Endothelial cell of umbilical vein (primary cell): ENCODE measurements at regions not wholly inside any gene's neighbourhood (a gene's known extent, or its start where the extent isn't known, plus 50 kb on each side); places are given as distances from the start of the nearest gene placed in this dataset.

Experiments
- BruUV-seq: library from RNA; stranded (reverse); fragments of 400-500 nt; replicated peaks from 2 replicates; lab custom pipeline; 2021; lab: Mats Ljungman, UMichigan
- CTCF ChIA-PET: fragments of 300-600, 350-600 bp; sonication (Branson Sonifier 250); formaldehyde crosslinking; loops from one replicate; lab custom pipeline; 2021; ENCODE audit warnings: antibody characterized with exemption, inconsistent platforms; lab: Charles Lee
- POLR2A ChIA-PET: fragments of 300-600, 350-600 bp; sonication (Branson Sonifier 250); formaldehyde crosslinking; loops from one replicate; lab custom pipeline; 2021; ENCODE audit warnings: antibody characterized with exemption, inconsistent platforms; lab: Charles Lee
- DNase-seq: peaks from one replicate; pipeline ENCODE4 v3.0.0-alpha.2; 2011; ENCODE audit warnings: low read depth, low spot score
- FAIRE-seq: peaks from 2 replicates; lab custom pipeline; 2011; peaks lifted over from hg19 to GRCh38; lab: Jason Lieb, UNC
- H2AFZ ChIP-seq: 2 replicates; pipeline ENCODE4 v1.6.0; 2012; ENCODE audit warnings: low read depth, low read length, control low read depth, inconsistent platforms
- H3K27ac ChIP-seq: 2 replicates; pipeline ENCODE4 v1.5.1; 2011; ENCODE audit warnings: low read depth, mild to moderate bottlenecking, control low read depth, low read length, moderate library complexity; ENCODE audit not compliant: insufficient read depth
- H3K27me3 ChIP-seq, 2 experiments: 2 replicates each; pipeline versions ENCODE4 v1.6.0 to v1.6.1; 2011; ENCODE audit warnings: low read length in 2 of 2, mixed read lengths in 1 of 2; ENCODE audit not compliant: control insufficient read depth in 2 of 2, insufficient read depth in 2 of 2
- H3K36me3 ChIP-seq, 2 experiments: 2 replicates in 1 of 2; 3 replicates in 1 of 2; pipeline ENCODE4 v1.5.1; 2011; ENCODE audit warnings: low read length in 2 of 2, mild to moderate bottlenecking in 1 of 2, moderate library complexity in 1 of 2; ENCODE audit not compliant: control insufficient read depth in 2 of 2, insufficient read depth in 2 of 2; ENCODE audit errors: extremely low read depth in 1 of 2
- H3K4me1 ChIP-seq: 3 replicates; pipeline ENCODE4 v1.5.1; 2011; ENCODE audit warnings: mild to moderate bottlenecking, low read length; ENCODE audit not compliant: control insufficient read depth, insufficient read depth; ENCODE audit errors: extremely low read depth
- H3K4me2 ChIP-seq: 2 replicates; pipeline ENCODE4 v1.6.1; 2011; ENCODE audit warnings: low read length, control low read depth, mixed read lengths; ENCODE audit not compliant: insufficient read depth
- H3K4me3 ChIP-seq, 3 experiments: fragments of 200-600 bp in 1 of 3; sonication (generic), shearing (Covaris generic) in 1 of 3; replicated peaks in 1 of 3; 2 replicates each; pipeline ENCODE4 v1.5.1; 2011 to 2016; ENCODE audit warnings: control low read depth in 3 of 3, low read length in 3 of 3, mild to moderate bottlenecking in 2 of 3, inconsistent platforms in 1 of 3, low read depth in 1 of 3, moderate library complexity in 1 of 3; ENCODE audit not compliant: insufficient read depth in 1 of 3
- H3K79me2 ChIP-seq: 2 replicates; pipeline ENCODE4 v1.6.0; 2012; ENCODE audit warnings: low read length, inconsistent platforms; ENCODE audit not compliant: control insufficient read depth, insufficient read depth
- H3K9ac ChIP-seq: replicated peaks from 2 replicates; pipeline ENCODE3; 2011; ENCODE audit warnings: low read length, control low read depth; ENCODE audit not compliant: insufficient read depth; ENCODE audit errors: extremely low read depth
- H3K9me1 ChIP-seq: replicated peaks from 3 replicates; pipeline ENCODE4 v1.6.0; 2011; ENCODE audit warnings: mild to moderate bottlenecking, low read length; ENCODE audit not compliant: control insufficient read depth, insufficient read depth; ENCODE audit errors: extremely low read depth
- H3K9me3 ChIP-seq: replicated peaks from 2 replicates; pipeline ENCODE4 v1.5.1; 2012; ENCODE audit warnings: low read length, inconsistent platforms; ENCODE audit not compliant: control insufficient read depth, insufficient read depth
- H4K20me1 ChIP-seq: replicated peaks from 2 replicates; pipeline ENCODE3; 2011; ENCODE audit warnings: mild to moderate bottlenecking, low read length; ENCODE audit not compliant: control insufficient read depth, insufficient read depth; ENCODE audit errors: extremely low read depth
- EZH2 ChIP-seq: IDR thresholded peaks from 2 replicates; pipeline ENCODE4 v1.6.1; 2012; ENCODE audit warnings: borderline replicate concordance, low read depth, mild to moderate bottlenecking, moderate library complexity, low read length, inconsistent platforms; ENCODE audit not compliant: severe bottlenecking
- FOS ChIP-seq: IDR thresholded peaks from 2 replicates; pipeline ENCODE4 v1.6.1; 2011; ENCODE audit warnings: mild to moderate bottlenecking, low read length, moderate library complexity, borderline replicate concordance; ENCODE audit not compliant: insufficient read depth
- GATA2 ChIP-seq: IDR thresholded peaks from 2 replicates; pipeline ENCODE4 v1.7.0; 2011; ENCODE audit warnings: low read depth, mild to moderate bottlenecking, moderate library complexity, mixed read lengths, low read length; ENCODE audit not compliant: insufficient read length, insufficient read depth
- JUN ChIP-seq: IDR thresholded peaks from 2 replicates; pipeline ENCODE4 v1.6.1; 2011; ENCODE audit warnings: borderline replicate concordance, low read depth; ENCODE audit not compliant: insufficient read length, insufficient read depth
- MAX ChIP-seq: IDR thresholded peaks from 2 replicates; pipeline ENCODE4 v1.6.1; 2011; ENCODE audit not compliant: insufficient read depth, insufficient read length
- MYC ChIP-seq: IDR thresholded peaks from one replicate; pipeline ENCODE4 v1.6.1; 2011; ENCODE audit warnings: mild to moderate bottlenecking, low read depth, low read length
- POLR2A ChIP-seq: IDR thresholded peaks from 2 replicates; pipeline ENCODE4 v1.6.1; 2012; ENCODE audit warnings: low read depth, mild to moderate bottlenecking, control low read depth, low read length
- POLR2AphosphoS5 ChIP-seq: IDR thresholded peaks from 2 replicates; pipeline ENCODE4 v1.6.1; 2012; ENCODE audit warnings: low read depth, mild to moderate bottlenecking, control low read depth, low read length, moderate library complexity; ENCODE audit not compliant: insufficient read depth
- dilution Hi-C: fragments of 300-500 bp; cut with MboI; formaldehyde crosslinking; loops from one replicate; pipeline ENCODE4 v1.15.0; 2019; ENCODE audit warnings: low sequenced_read_pairs; ENCODE audit not compliant: extremely low pct_ligation_motif_present
- intact Hi-C: fragments of 100-400 bp; cut with micrococcal nuclease; formaldehyde crosslinking; loops from one replicate; pipeline ENCODE4 v1.10.0; 2022
- TF ChIP-seq, protein P1 (sequence below), 2 donors: IDR thresholded peaks; 1 replicate in 1 of 2; 2 replicates in 1 of 2; pipeline ENCODE4 v1.5.1; 2011; ENCODE audit warnings: low read length in 2 of 2, mild to moderate bottlenecking in 2 of 2, moderate library complexity in 2 of 2, control low read depth in 1 of 2, inconsistent platforms in 1 of 2, low read depth in 1 of 2; ENCODE audit not compliant: insufficient read depth in 1 of 2; ENCODE audit errors: extremely low read depth in 1 of 2

- CTCF ChIA-PET = interaction anchor here (0.7 to 1.0 kb wide), 4 partner anchors 15 to 277 kb away, joined by 3 to 4 read pairs (median 4); no protein-coding TSS in a partner anchor
- dilution Hi-C loops = no loop called here
- Histone ChIP-seq H3K9me1 (no peaks in the 10 kb centered on the region), H3K27me3 (no peaks in the 10 kb centered on the region), H3K4me3 (no peak overlapping the region), H3K4me2 (no peak overlapping the region), H3K27ac (no peak overlapping the region), H3K4me1 (no peaks in the 10 kb centered on the region), H3K9ac (no peak overlapping the region), H3K36me3 (no peaks in the 10 kb centered on the region), H2AFZ (no peak overlapping the region), H4K20me1 (no peaks in the 10 kb centered on the region), H3K9me3 (no peaks in the 10 kb centered on the region), H3K79me2 (no peaks in the 10 kb centered on the region)
- no peak for FAIRE-seq
- peak; percentile 90 for DNase-seq
- BruUV-seq = no TSS peak
- intact Hi-C loops = no loop called here
- TF ChIP-seq GATA2 (peak; percentile 25), MAX (no peak), JUN (peak; percentile 12), FOS (no peak)
- POLR2A ChIA-PET = no interaction called here
These were observed 403.3 kb downstream of the PLK2 start for GRCh38 chr5:58056546-58056945.

GRCh38 chr5:58054018-58054417, 405.9 kb downstream of the PLK2 start:
- no peaks in the 10 kb centered on the region for H3K9me3 ChIP-seq

More at GRCh38 chr5:58054018-58054417, 405.9 kb downstream of the PLK2 start:
- Histone ChIP-seq H3K4me1 (no peaks in the 10 kb centered on the region), H3K36me3 (no peaks in the 10 kb centered on the region), H4K20me1 (no peaks in the 10 kb centered on the region), H3K9ac (no peak overlapping the region), H3K27me3 (no peaks in the 10 kb centered on the region), H2AFZ (no peak overlapping the region), H3K79me2 (no peaks in the 10 kb centered on the region), H3K9me1 (no peaks in the 10 kb centered on the region), H3K4me2 (no peak overlapping the region), H3K27ac (no peak overlapping the region), H3K4me3 (no peak overlapping the region)
- TF ChIP-seq POLR2A (no peak), FOS (no peak), MAX (no peak), JUN (no peak), EZH2 (no peak), POLR2AphosphoS5 (no peak), GATA2 (no peak), MYC (no peak)
- TF ChIP-seq, protein P1, sequence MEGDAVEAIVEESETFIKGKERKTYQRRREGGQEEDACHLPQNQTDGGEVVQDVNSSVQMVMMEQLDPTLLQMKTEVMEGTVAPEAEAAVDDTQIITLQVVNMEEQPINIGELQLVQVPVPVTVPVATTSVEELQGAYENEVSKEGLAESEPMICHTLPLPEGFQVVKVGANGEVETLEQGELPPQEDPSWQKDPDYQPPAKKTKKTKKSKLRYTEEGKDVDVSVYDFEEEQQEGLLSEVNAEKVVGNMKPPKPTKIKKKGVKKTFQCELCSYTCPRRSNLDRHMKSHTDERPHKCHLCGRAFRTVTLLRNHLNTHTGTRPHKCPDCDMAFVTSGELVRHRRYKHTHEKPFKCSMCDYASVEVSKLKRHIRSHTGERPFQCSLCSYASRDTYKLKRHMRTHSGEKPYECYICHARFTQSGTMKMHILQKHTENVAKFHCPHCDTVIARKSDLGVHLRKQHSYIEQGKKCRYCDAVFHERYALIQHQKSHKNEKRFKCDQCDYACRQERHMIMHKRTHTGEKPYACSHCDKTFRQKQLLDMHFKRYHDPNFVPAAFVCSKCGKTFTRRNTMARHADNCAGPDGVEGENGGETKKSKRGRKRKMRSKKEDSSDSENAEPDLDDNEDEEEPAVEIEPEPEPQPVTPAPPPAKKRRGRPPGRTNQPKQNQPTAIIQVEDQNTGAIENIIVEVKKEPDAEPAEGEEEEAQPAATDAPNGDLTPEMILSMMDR (IDR thresholded peaks at IDR 0.05; ENCODE audit: extremely low read depth in 1 of 2, insufficient read depth in 1 of 2, low read depth in 1 of 2, low read length in 2 of 2) = no peak
- ChIA-PET CTCF (interaction anchor here (0.7 kb wide), 1 partner anchor 275 kb away, joined by 3 read pairs; no protein-coding TSS in a partner anchor), POLR2A (no interaction called here)
- DNase-seq (no peak), FAIRE-seq (no peak)
- BruUV-seq = no TSS peak
- intact Hi-C loops = no loop called here
- dilution Hi-C loops = no loop called here
